DOHH2 (cell line): ENCODE measurements at regions not wholly inside any gene's neighbourhood (a gene's known extent, or its start where the extent isn't known, plus 50 kb on each side); places are given as distances from the start of the nearest gene placed in this dataset.

Experiments used
- H3F3A ChIP-seq: fragments of 200-600 bp; sonication (generic), shearing (Covaris generic); 2 replicates; pipeline ENCODE4 v1.6.0; 2016; ENCODE audit warnings: antibody characterized with exemption, mild to moderate bottlenecking; ENCODE audit not compliant: control insufficient read depth, insufficient read depth
- H3K27ac ChIP-seq: fragments of 200-600 bp; sonication (generic); 2 replicates; pipeline ENCODE4 v1.5.1; 2014; ENCODE audit warnings: low read depth, mild to moderate bottlenecking, low read length, moderate library complexity
- H3K27me3 ChIP-seq: fragments of 200-600 bp; sonication (generic); 2 replicates; pipeline ENCODE4 v1.6.1; 2014; ENCODE audit warnings: mild to moderate bottlenecking, low read length, mixed read lengths; ENCODE audit not compliant: control insufficient read depth
- H3K36me3 ChIP-seq: fragments of 200-600 bp; sonication (generic); 2 replicates; pipeline ENCODE4 v1.6.1; 2014; ENCODE audit warnings: mild to moderate bottlenecking, low read length, moderate library complexity, mixed read lengths; ENCODE audit not compliant: control insufficient read depth
- H3K4me1 ChIP-seq: fragments of 200-600 bp; sonication (generic); 2 replicates; pipeline ENCODE4 v1.6.1; 2014; ENCODE audit warnings: mild to moderate bottlenecking, low read length, mixed read lengths; ENCODE audit not compliant: control insufficient read depth
- H3K4me2 ChIP-seq: fragments of 200-600 bp; sonication (generic); 2 replicates; pipeline ENCODE4 v1.6.0; 2014; ENCODE audit warnings: mild to moderate bottlenecking, low read length, moderate library complexity
- H3K4me3 ChIP-seq: fragments of 200-600 bp; sonication (generic); 2 replicates; pipeline ENCODE4 v1.5.1; 2014; ENCODE audit warnings: mild to moderate bottlenecking, low read length, mixed read lengths
- H3K79me2 ChIP-seq: fragments of 200-600 bp; sonication (generic); 2 replicates; pipeline ENCODE4 v1.6.1; 2014; ENCODE audit warnings: mild to moderate bottlenecking, low read length, mixed read lengths; ENCODE audit not compliant: control insufficient read depth
- H3K9me2 ChIP-seq: fragments of 200-600 bp; sonication (generic); replicated peaks from 2 replicates; pipeline ENCODE4 v1.6.1; 2014; ENCODE audit warnings: mild to moderate bottlenecking, low read length, mixed read lengths; ENCODE audit not compliant: control insufficient read depth
- H3K9me3 ChIP-seq: fragments of 200-600 bp; sonication (generic); 2 replicates; pipeline ENCODE4 v1.6.1; 2014; ENCODE audit warnings: antibody characterized with exemption, low read length, mixed read lengths; ENCODE audit not compliant: control insufficient read depth, insufficient read depth
- H4K20me1 ChIP-seq: fragments of 200-600 bp; sonication (generic); 2 replicates; pipeline ENCODE4 v1.6.0; 2014; ENCODE audit warnings: low read depth, mild to moderate bottlenecking, antibody characterized with exemption, low read length, moderate library complexity; ENCODE audit not compliant: control insufficient read depth, insufficient read depth
- EZH2phosphoT487 ChIP-seq: fragments of 200-600 bp; sonication (generic); IDR thresholded peaks from 2 replicates; pipeline ENCODE4 v1.6.1; 2017; ENCODE audit warnings: borderline replicate concordance, mild to moderate bottlenecking, antibody characterized with exemption, low read length, moderate library complexity, mixed read lengths
- TF ChIP-seq, protein P1 (sequence below): fragments of 200-600 bp; sonication (generic); IDR thresholded peaks from one replicate; pipeline ENCODE4 v1.5.1; 2014; ENCODE audit warnings: antibody characterized with exemption, mild to moderate bottlenecking, low read depth, low read length; ENCODE audit not compliant: poor library complexity, severe bottlenecking

DNA sequence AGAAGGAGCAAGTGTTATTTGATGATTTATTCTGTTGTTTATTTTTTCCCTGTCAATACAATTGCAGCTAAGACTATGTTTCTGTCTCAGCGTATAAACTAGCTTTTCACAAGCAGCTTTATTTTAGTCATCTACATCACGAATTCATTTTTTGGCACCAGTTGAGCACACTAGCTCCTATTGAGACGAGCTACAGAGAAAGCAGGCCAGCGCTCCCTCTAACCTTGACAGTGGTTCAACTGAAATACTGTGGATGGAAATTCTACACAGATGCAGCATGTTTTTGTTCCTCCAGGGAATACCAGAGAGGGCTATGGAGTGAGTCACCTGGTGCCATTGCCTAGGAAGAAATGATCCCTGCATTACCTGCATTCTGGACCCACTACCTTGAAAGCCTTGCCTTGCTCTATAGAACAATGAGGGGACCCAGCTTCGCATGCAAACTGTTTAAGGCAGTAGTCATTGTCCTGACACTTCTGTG lies 108.2 kb upstream of the ARHGAP42 start:
- H3F3A ChIP-seq, result no peaks in the 10 kb centered on the region
- H4K20me1 ChIP-seq, result no peaks in the 10 kb centered on the region
- no peak overlapping the region for H3K4me3 ChIP-seq
- H3K4me1 ChIP-seq, result 0 out of 2 replicates have a peak, but pooled peaks cover 3% of the 10 kb centered on the region
- H3K4me2 ChIP-seq, result no peak overlapping the region
- H3K9me3 ChIP-seq, result no peaks in the 10 kb centered on the region
- no peak overlapping the region for H3K27ac ChIP-seq
- TF ChIP-seq, protein P1, sequence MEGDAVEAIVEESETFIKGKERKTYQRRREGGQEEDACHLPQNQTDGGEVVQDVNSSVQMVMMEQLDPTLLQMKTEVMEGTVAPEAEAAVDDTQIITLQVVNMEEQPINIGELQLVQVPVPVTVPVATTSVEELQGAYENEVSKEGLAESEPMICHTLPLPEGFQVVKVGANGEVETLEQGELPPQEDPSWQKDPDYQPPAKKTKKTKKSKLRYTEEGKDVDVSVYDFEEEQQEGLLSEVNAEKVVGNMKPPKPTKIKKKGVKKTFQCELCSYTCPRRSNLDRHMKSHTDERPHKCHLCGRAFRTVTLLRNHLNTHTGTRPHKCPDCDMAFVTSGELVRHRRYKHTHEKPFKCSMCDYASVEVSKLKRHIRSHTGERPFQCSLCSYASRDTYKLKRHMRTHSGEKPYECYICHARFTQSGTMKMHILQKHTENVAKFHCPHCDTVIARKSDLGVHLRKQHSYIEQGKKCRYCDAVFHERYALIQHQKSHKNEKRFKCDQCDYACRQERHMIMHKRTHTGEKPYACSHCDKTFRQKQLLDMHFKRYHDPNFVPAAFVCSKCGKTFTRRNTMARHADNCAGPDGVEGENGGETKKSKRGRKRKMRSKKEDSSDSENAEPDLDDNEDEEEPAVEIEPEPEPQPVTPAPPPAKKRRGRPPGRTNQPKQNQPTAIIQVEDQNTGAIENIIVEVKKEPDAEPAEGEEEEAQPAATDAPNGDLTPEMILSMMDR, result no peak
- no peak for TF ChIP-seq EZH2phosphoT487
- H3K9me2 ChIP-seq, result no peaks in the 10 kb centered on the region
- H3K36me3 ChIP-seq, result no peaks in the 10 kb centered on the region
- no peaks in the 10 kb centered on the region for H3K79me2 ChIP-seq
- H3K27me3 ChIP-seq, result peaks cover 13% of the 10 kb centered on the region; the same call in 1 of the 2 replicates

DNA sequence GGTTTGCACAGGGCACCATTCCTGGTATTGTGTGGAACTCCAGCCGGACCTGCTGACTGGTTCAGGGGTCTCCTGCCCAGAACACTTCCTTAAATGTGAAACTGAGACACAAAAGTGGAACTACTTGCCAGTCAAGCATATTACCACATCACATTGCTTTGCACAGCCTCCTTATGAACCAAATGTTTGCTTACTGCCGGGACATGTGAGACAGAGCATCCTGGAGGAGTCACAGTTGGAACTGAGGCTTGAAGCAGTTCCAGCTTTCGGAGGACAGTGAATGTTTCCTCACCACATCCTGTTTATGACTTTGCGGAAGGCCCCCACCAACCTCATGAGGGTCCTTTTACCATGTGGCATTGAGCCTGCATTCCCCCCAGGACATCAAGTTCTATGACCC lies 105.8 kb upstream of the ARHGAP42 start:
- no peak for TF ChIP-seq EZH2phosphoT487
- TF ChIP-seq, protein P1, result no peak
- no peak overlapping the region for H3K4me3 ChIP-seq
- H3K4me2 ChIP-seq, result no peak overlapping the region

GRCh38 chr11:100584201-100584985 lies 102.7 kb upstream of the ARHGAP42 start:
- Histone ChIP-seq H4K20me1 (no peaks in the 10 kb centered on the region), H3K4me3 (no peak overlapping the region), H3K79me2 (no peaks in the 10 kb centered on the region), H3K27ac (no peak overlapping the region), H3K27me3 (peaks cover 8% of the 10 kb centered on the region; the same call in 1 of the 2 replicates), H3K4me1 (peaks cover 7% of the 10 kb centered on the region), H3K36me3 (no peaks in the 10 kb centered on the region), H3K4me2 (no peak overlapping the region), H3K9me2 (no peaks in the 10 kb centered on the region), H3K9me3 (no peaks in the 10 kb centered on the region), H3F3A (no peaks in the 10 kb centered on the region)
- no peak for TF ChIP-seq EZH2phosphoT487

More for the DNA sequence above, 105.8 kb upstream of the ARHGAP42 start:
- H3K4me1 ChIP-seq, result 0 out of 2 replicates have a peak, but pooled peaks cover 3% of the 10 kb centered on the region
- no peaks in the 10 kb centered on the region for H4K20me1 ChIP-seq
- H3K27me3 ChIP-seq, result peaks cover 16% of the 10 kb centered on the region; the same call in 1 of the 2 replicates
- H3K9me3 ChIP-seq, result no peaks in the 10 kb centered on the region
- no peaks in the 10 kb centered on the region for H3K9me2 ChIP-seq
- H3K36me3 ChIP-seq, result no peaks in the 10 kb centered on the region
- H3F3A ChIP-seq, result no peaks in the 10 kb centered on the region
- no peaks in the 10 kb centered on the region for H3K79me2 ChIP-seq
- H3K27ac ChIP-seq, result no peak overlapping the region

DNA sequence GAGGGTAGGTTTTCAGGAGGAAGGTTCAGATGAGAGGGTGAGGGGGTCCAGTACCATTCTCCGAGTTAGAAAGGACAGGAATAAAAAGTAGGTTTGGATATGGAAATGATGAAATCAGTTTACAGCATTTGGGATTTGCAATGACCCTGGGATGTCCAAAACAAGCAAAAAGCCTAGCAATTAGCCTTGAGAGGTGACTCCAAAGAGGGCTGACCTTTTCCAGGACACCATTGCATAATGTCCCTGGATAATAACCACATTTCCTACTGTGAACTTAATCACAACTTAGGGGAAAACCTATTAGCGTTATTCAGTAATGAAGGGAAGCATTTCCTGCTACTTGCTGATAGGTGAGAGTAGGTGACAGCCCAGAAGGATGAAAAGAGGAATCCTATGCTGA lies 101.4 kb upstream of the ARHGAP42 start:
- TF ChIP-seq, protein P1, result no peak
- no peak for TF ChIP-seq EZH2phosphoT487
- H3K4me2 ChIP-seq, result no peak overlapping the region

More for the DNA sequence above, 101.4 kb upstream of the ARHGAP42 start:
- Histone ChIP-seq H3K9me3 (no peaks in the 10 kb centered on the region), H3K36me3 (no peaks in the 10 kb centered on the region), H3K79me2 (no peaks in the 10 kb centered on the region), H3K4me3 (no peak overlapping the region), H3K27ac (no peak overlapping the region), H3K4me1 (peaks cover 7% of the 10 kb centered on the region), H3F3A (no peaks in the 10 kb centered on the region), H3K9me2 (no peaks in the 10 kb centered on the region), H4K20me1 (no peaks in the 10 kb centered on the region), H3K27me3 (peaks cover 5% of the 10 kb centered on the region; the same call in 1 of the 2 replicates)
